ENCODE measurements at regions not wholly inside any gene's neighbourhood (a gene's known extent, or its start where the extent isn't known, plus 50 kb on each side); places are given as distances from the start of the nearest gene placed in this dataset.
"Not testable (repeated sequence)": the region's sequence is repeated elsewhere in the genome, so short reads cannot be mapped to it uniquely, and the experiment has no call there.

- 80% methylated on average over 1 of the region's 5 CpGs for WGBS (ENCODE audit: insufficient coverage)
- Histone ChIP-seq H3K36me3 (ENCODE audit: control insufficient read depth, insufficient read depth, low read length) (no peaks in the 10 kb centered on the region), H3K9me3 (ENCODE audit: control insufficient read depth, insufficient read depth, low read length) (no peaks in the 10 kb centered on the region), H3K4me1 (ENCODE audit: control insufficient read depth, insufficient read depth, low read length) (no peaks in the 10 kb centered on the region), H3K4me3 (ENCODE audit: low read depth, low read length) (no peak overlapping the region), H3K27ac (ENCODE audit: low read depth, low read length) (no peak overlapping the region), H3K27me3 (ENCODE audit: control insufficient read depth, insufficient read depth, low read length) (no peaks in the 10 kb centered on the region)
- DNase-seq (ENCODE audit: low read depth in 4 of 6, low spot score in 6 of 6), result peak in 1 of 6 donors; percentile 45
Measured at GRCh38 chr16:25575363-25575762, 116.4 kb upstream of the HS3ST4 start.

DNA sequence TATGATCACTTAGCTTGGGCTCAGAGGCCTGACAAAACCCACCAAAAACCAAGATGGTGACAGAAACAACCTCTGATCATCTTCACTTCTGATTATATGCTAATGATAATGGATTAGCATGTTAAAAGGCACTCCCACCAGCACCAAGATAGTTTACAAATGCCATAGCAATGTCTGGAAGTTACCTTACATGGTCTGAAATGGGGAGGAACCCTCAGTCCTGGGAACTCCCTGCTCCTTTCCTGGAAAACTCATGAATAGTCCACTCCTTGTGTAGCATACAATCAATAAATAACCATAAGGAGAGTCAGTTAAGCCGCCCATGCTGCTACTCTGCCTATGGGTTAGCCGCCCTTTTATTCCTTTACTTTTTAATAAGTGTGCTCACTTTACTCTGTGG, 120.0 kb upstream of the HS3ST4 start:
- H3K36me3 ChIP-seq (ENCODE audit: control insufficient read depth, insufficient read depth, low read length), result no peaks in the 10 kb centered on the region
- 100% methylated on average over 2 of the region's 2 CpGs for WGBS (ENCODE audit: insufficient coverage)

DNA sequence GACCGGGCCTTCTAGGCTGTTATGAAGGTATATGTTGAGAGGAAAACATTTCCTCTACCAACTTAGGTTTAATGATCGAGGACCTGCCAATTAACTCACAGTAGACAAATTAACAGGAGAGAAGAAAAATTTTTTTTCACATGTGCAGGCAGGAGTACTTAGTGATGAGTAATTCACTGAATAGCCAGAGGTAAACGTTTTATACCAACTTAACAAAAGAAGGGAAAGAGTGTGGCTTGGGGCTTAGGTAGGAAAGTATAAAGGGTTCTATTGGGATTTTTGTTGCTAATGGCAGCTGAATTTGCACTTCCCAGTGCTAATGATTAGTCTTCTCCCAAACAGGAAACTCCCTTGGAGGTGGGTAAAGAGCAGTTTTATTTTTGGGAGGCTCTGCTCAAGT, 121.6 kb upstream of the HS3ST4 start:
- DNase-seq (ENCODE audit: low read depth in 4 of 6, low spot score in 6 of 6), result no peak
- Histone ChIP-seq H3K4me3 (ENCODE audit: low read depth, low read length) (no peak overlapping the region), H3K36me3 (ENCODE audit: control insufficient read depth, insufficient read depth, low read length) (no peaks in the 10 kb centered on the region), H3K27me3 (ENCODE audit: control insufficient read depth, insufficient read depth, low read length) (no peaks in the 10 kb centered on the region), H3K27ac (ENCODE audit: low read depth, low read length) (no peak overlapping the region), H3K4me1 (ENCODE audit: control insufficient read depth, insufficient read depth, low read length) (no peaks in the 10 kb centered on the region), H3K9me3 (ENCODE audit: control insufficient read depth, insufficient read depth, low read length) (no peaks in the 10 kb centered on the region)
- no CpG with 5 or more reads among the region's 3 CpGs for WGBS (ENCODE audit: insufficient coverage)

More for the DNA sequence above, 120.0 kb upstream of the HS3ST4 start:
- Histone ChIP-seq H3K4me3 (ENCODE audit: low read depth, low read length) (no peak overlapping the region), H3K27me3 (ENCODE audit: control insufficient read depth, insufficient read depth, low read length) (no peaks in the 10 kb centered on the region), H3K27ac (ENCODE audit: low read depth, low read length) (no peak overlapping the region), H3K4me1 (ENCODE audit: control insufficient read depth, insufficient read depth, low read length) (no peaks in the 10 kb centered on the region), H3K9me3 (ENCODE audit: control insufficient read depth, insufficient read depth, low read length) (no peaks in the 10 kb centered on the region)
- DNase-seq (ENCODE audit: low read depth in 4 of 6, low spot score in 6 of 6), result no peak

GRCh38 chr16:25568991-25569390, 122.8 kb upstream of the HS3ST4 start:
- Histone ChIP-seq H3K9me3 (ENCODE audit: control insufficient read depth, insufficient read depth, low read length) (no peaks in the 10 kb centered on the region), H3K4me1 (ENCODE audit: control insufficient read depth, insufficient read depth, low read length) (no peaks in the 10 kb centered on the region), H3K27ac (ENCODE audit: low read depth, low read length) (no peak overlapping the region), H3K4me3 (ENCODE audit: low read depth, low read length) (no peak overlapping the region), H3K27me3 (ENCODE audit: control insufficient read depth, insufficient read depth, low read length) (no peaks in the 10 kb centered on the region), H3K36me3 (ENCODE audit: control insufficient read depth, insufficient read depth, low read length) (no peaks in the 10 kb centered on the region)
- DNase-seq (ENCODE audit: low read depth in 4 of 6, low spot score in 6 of 6), result no peak
- 75% methylated on average over 1 of the region's 2 CpGs for WGBS (ENCODE audit: insufficient coverage)

GRCh38 chr16:25566183-25566582, 125.6 kb upstream of the HS3ST4 start:
- 61% methylated on average over 3 of the region's 3 CpGs for WGBS (ENCODE audit: insufficient coverage)

GRCh38 chr16:25563700-25564099, 128.1 kb upstream of the HS3ST4 start:
- Histone ChIP-seq H3K27me3 (ENCODE audit: control insufficient read depth, insufficient read depth, low read length) (no peaks in the 10 kb centered on the region), H3K9me3 (ENCODE audit: control insufficient read depth, insufficient read depth, low read length) (no peaks in the 10 kb centered on the region), H3K4me3 (ENCODE audit: low read depth, low read length) (no peak overlapping the region), H3K36me3 (ENCODE audit: control insufficient read depth, insufficient read depth, low read length) (no peaks in the 10 kb centered on the region), H3K4me1 (ENCODE audit: control insufficient read depth, insufficient read depth, low read length) (no peaks in the 10 kb centered on the region), H3K27ac (ENCODE audit: low read depth, low read length) (no peak overlapping the region)
- 89% methylated on average over 2 of the region's 4 CpGs for WGBS (ENCODE audit: insufficient coverage)
- DNase-seq (ENCODE audit: low read depth in 4 of 6, low spot score in 6 of 6), result no peak

More at GRCh38 chr16:25566183-25566582, 125.6 kb upstream of the HS3ST4 start:
- no peak overlapping the region for H3K27ac ChIP-seq (ENCODE audit: low read depth, low read length)
- no peaks in the 10 kb centered on the region for H3K36me3 ChIP-seq (ENCODE audit: control insufficient read depth, insufficient read depth, low read length)
- H3K27me3 ChIP-seq (ENCODE audit: control insufficient read depth, insufficient read depth, low read length), result no peaks in the 10 kb centered on the region
- DNase-seq (ENCODE audit: low read depth in 4 of 6, low spot score in 6 of 6), result no peak
- H3K4me3 ChIP-seq (ENCODE audit: low read depth, low read length), result no peak overlapping the region
- no peaks in the 10 kb centered on the region for H3K4me1 ChIP-seq (ENCODE audit: control insufficient read depth, insufficient read depth, low read length)
- no peaks in the 10 kb centered on the region for H3K9me3 ChIP-seq (ENCODE audit: control insufficient read depth, insufficient read depth, low read length)

- H3K27me3 ChIP-seq (ENCODE audit: control insufficient read depth, insufficient read depth, low read length); H3K27ac ChIP-seq (ENCODE audit: low read depth, low read length); DNase-seq (ENCODE audit: low read depth in 4 of 6, low spot score in 6 of 6); H3K4me3 ChIP-seq (ENCODE audit: low read depth, low read length); H3K9me3 ChIP-seq (ENCODE audit: control insufficient read depth, insufficient read depth, low read length); H3K4me1 ChIP-seq (ENCODE audit: control insufficient read depth, insufficient read depth, low read length); H3K36me3 ChIP-seq (ENCODE audit: control insufficient read depth, insufficient read depth, low read length): not testable (repeated sequence)
- WGBS (ENCODE audit: insufficient coverage), result no CpG with 5 or more reads among the region's 3 CpGs
Measured at GRCh38 chr16:25561723-25562122, 130.0 kb upstream of the HS3ST4 start.

DNA sequence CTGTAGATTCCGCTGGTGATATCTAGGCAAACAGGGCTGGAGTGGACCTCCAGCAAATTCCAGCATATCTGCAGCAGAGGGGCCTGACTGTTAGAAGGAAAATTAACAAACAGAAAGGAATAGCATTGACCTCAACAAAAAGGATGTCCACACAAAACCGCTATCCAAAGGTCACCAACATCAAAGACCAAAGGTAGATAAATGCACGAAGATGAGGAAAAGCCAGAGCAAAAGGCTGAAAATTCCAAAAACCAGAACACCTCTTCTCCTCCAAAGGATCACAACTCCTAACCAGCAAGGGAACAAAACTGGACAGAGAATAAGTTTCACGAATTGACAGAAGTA, 134.8 kb upstream of the HS3ST4 start:
- H3K4me1 ChIP-seq (ENCODE audit: control insufficient read depth, insufficient read depth, low read length); H3K27me3 ChIP-seq (ENCODE audit: control insufficient read depth, insufficient read depth, low read length); H3K4me3 ChIP-seq (ENCODE audit: low read depth, low read length); H3K36me3 ChIP-seq (ENCODE audit: control insufficient read depth, insufficient read depth, low read length); H3K9me3 ChIP-seq (ENCODE audit: control insufficient read depth, insufficient read depth, low read length); DNase-seq (ENCODE audit: low read depth in 4 of 6, low spot score in 6 of 6); H3K27ac ChIP-seq (ENCODE audit: low read depth, low read length): not testable (repeated sequence)
- 94% methylated on average over 2 of the region's 4 CpGs for WGBS (ENCODE audit: insufficient coverage)

GRCh38 chr16:25556289-25556967, 135.3 kb upstream of the HS3ST4 start:
- H3K9me3 ChIP-seq (ENCODE audit: control insufficient read depth, insufficient read depth, low read length); H3K4me3 ChIP-seq (ENCODE audit: low read depth, low read length); H3K36me3 ChIP-seq (ENCODE audit: control insufficient read depth, insufficient read depth, low read length); DNase-seq (ENCODE audit: low read depth in 4 of 6, low spot score in 6 of 6); H3K27me3 ChIP-seq (ENCODE audit: control insufficient read depth, insufficient read depth, low read length); H3K4me1 ChIP-seq (ENCODE audit: control insufficient read depth, insufficient read depth, low read length); H3K27ac ChIP-seq (ENCODE audit: low read depth, low read length): not testable (repeated sequence)
- WGBS (ENCODE audit: insufficient coverage), result 89% methylated on average over 13 of the region's 15 CpGs

DNA sequence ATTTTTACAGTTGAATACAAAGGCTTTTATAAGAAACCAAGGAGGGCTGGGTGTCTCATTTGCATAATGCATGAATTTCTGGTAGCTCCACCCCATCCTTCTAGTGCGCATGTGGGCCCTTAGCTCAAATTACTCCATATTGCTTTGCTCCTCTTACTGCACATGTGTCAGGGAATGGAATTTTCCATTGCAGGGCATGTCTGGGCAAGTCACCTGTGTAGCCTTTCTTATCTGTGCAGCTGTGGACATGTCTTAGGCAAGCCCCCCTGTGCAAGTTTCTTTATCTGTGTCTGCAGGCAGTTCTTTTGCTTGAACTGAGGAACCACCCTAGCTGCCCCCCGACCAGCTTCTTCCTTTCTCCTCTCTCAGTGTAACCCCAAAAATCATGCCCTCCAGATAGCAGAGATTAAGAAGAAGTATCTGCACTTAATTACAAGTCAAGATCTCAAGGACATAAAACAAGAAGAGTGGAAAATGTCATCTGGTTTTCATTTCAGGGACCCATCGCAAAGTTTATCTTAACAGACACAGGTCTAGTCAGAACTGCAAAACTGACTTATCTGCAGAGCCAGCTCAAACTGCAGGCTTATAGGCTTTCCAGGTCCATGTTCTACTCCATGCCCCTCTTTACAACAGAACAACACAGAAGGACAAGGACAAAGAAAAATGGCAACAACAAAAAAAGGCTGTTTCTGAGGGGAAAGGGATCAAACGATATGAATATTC, 137.9 kb upstream of the HS3ST4 start:
- no peak for DNase-seq (ENCODE audit: low read depth in 4 of 6, low spot score in 6 of 6)
- no peak overlapping the region for H3K4me3 ChIP-seq (ENCODE audit: low read depth, low read length)
- 75% methylated on average over 1 of the region's 4 CpGs for WGBS (ENCODE audit: insufficient coverage)

More for the DNA sequence above, 137.9 kb upstream of the HS3ST4 start:
- Histone ChIP-seq H3K36me3 (ENCODE audit: control insufficient read depth, insufficient read depth, low read length) (no peaks in the 10 kb centered on the region), H3K9me3 (ENCODE audit: control insufficient read depth, insufficient read depth, low read length) (no peaks in the 10 kb centered on the region), H3K27ac (ENCODE audit: low read depth, low read length) (no peak overlapping the region), H3K27me3 (ENCODE audit: control insufficient read depth, insufficient read depth, low read length) (no peaks in the 10 kb centered on the region), H3K4me1 (ENCODE audit: control insufficient read depth, insufficient read depth, low read length) (no peaks in the 10 kb centered on the region)
